Esophagus squamous epithelium (tissue), 5 donors: ENCODE measurements at regions not wholly inside any gene's neighbourhood (a gene's known extent, or its start where the extent isn't known, plus 50 kb on each side); places are given as distances from the start of the nearest gene placed in this dataset.

Source experiments
- DNase-seq: peaks from one replicate; lab custom pipeline; 2025; lab: John Stamatoyannopoulos, UW
- H3K27ac ChIP-seq, 4 donors: fragments of 200-600 bp; sonication (generic); one replicate each; pipeline ENCODE4 v1.5.1; 2016 to 2019; ENCODE audit warnings: mild to moderate bottlenecking in 1 of 4
- H3K27me3 ChIP-seq, 4 donors: fragments of 200-600 bp; sonication (generic); 1 replicate in 3 of 4; 2 replicates in 1 of 4; pipeline versions ENCODE4 v1.5.1 to v1.6.0; 2017 to 2021; ENCODE audit warnings: antibody characterized with exemption in 1 of 4
- H3K36me3 ChIP-seq, 3 donors: fragments of 200-600 bp; sonication (generic); one replicate each; pipeline ENCODE4 v1.5.1; 2016 to 2019
- H3K4me1 ChIP-seq, 3 donors: fragments of 200-600 bp; sonication (generic); one replicate each; pipeline ENCODE4 v1.5.1; 2017 to 2019
- H3K4me3 ChIP-seq, 4 donors: fragments of 200-600 bp; sonication (generic); 1 replicate in 3 of 4; 2 replicates in 1 of 4; pipeline ENCODE4 v1.5.1; 2016 to 2019; ENCODE audit warnings: mild to moderate bottlenecking in 2 of 4, moderate library complexity in 1 of 4
- H3K9me3 ChIP-seq, 3 donors: fragments of 200-600 bp; sonication (generic); one replicate each; pipeline ENCODE4 v1.5.1; 2016 to 2019
- POLR2A ChIP-seq, 4 donors: fragments of 450-650 bp; IDR thresholded peaks; one replicate each; pipeline ENCODE4 v1.6.1; 2017; ENCODE audit warnings: antibody characterized with exemption in 4 of 4, mild to moderate bottlenecking in 4 of 4, moderate library complexity in 3 of 4
- WGBS, 2 donors: methylation state at CpG; one replicate each; pipeline ENCODE4 v1.1.5; 2018; 5-methylcytosine and 5-hydroxymethylcytosine counted together
- intact Hi-C: fragments of 100-400 bp; cut with DNase I; formaldehyde crosslinking; loops from one replicate; pipeline ENCODE4 v1.15.0; 2022
- TF ChIP-seq, protein P1 (sequence below), 6 experiments: fragments of 450-650 bp in 4 of 6; fragments of 200-600 bp in 2 of 6; sonication (generic) in 2 of 6; IDR thresholded peaks; one replicate each; pipeline ENCODE4 v1.5.1; 2016 to 2019; ENCODE audit warnings: antibody characterized with exemption in 6 of 6, mild to moderate bottlenecking in 4 of 6, moderate library complexity in 4 of 6
- donor health status: DM: yes; HTN: yes; CAD: no.

DNA sequence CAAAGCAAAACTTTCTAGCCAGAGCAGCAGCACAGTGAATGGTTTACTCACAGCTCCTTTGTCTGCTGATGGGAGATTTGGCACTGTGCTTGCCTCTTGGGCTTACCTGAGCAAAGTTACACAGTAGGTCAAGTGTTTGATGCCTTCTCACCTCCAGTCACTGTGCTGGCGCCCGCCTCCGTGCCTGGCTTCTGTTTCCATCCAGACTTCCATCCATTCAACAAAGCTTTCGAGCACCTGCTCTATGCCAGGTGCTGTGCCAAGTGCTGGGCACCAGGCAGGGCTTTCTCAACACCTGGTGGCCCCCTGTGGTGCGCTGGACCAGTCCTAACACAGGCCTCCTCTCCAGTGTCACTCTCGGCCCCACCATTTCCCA lies 199.2 kb upstream of the EEA1 start:
- 58 to 68% methylated on average over 6 of the region's 6 CpGs for WGBS, 2 donors
- TF ChIP-seq, protein P1, sequence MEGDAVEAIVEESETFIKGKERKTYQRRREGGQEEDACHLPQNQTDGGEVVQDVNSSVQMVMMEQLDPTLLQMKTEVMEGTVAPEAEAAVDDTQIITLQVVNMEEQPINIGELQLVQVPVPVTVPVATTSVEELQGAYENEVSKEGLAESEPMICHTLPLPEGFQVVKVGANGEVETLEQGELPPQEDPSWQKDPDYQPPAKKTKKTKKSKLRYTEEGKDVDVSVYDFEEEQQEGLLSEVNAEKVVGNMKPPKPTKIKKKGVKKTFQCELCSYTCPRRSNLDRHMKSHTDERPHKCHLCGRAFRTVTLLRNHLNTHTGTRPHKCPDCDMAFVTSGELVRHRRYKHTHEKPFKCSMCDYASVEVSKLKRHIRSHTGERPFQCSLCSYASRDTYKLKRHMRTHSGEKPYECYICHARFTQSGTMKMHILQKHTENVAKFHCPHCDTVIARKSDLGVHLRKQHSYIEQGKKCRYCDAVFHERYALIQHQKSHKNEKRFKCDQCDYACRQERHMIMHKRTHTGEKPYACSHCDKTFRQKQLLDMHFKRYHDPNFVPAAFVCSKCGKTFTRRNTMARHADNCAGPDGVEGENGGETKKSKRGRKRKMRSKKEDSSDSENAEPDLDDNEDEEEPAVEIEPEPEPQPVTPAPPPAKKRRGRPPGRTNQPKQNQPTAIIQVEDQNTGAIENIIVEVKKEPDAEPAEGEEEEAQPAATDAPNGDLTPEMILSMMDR (IDR thresholded peaks at IDR 0.05) = no peak
- no peak for TF ChIP-seq POLR2A (IDR thresholded peaks at IDR 0.05)
- Histone ChIP-seq H3K9me3 (no peaks in the 10 kb centered on the region), H3K4me3 (no peak overlapping the region), H3K27me3 (no peaks in the 10 kb centered on the region), H3K4me1 (peaks cover 10 to 35% (median 10%) of the 10 kb centered on the region in 3 donors), H3K27ac (peak overlapping the region; percentile 7 to 71 (median 36)), H3K36me3 (no peaks in the 10 kb centered on the region)
- DNase-seq = no peak
- intact Hi-C loops = no loop called here

DNA sequence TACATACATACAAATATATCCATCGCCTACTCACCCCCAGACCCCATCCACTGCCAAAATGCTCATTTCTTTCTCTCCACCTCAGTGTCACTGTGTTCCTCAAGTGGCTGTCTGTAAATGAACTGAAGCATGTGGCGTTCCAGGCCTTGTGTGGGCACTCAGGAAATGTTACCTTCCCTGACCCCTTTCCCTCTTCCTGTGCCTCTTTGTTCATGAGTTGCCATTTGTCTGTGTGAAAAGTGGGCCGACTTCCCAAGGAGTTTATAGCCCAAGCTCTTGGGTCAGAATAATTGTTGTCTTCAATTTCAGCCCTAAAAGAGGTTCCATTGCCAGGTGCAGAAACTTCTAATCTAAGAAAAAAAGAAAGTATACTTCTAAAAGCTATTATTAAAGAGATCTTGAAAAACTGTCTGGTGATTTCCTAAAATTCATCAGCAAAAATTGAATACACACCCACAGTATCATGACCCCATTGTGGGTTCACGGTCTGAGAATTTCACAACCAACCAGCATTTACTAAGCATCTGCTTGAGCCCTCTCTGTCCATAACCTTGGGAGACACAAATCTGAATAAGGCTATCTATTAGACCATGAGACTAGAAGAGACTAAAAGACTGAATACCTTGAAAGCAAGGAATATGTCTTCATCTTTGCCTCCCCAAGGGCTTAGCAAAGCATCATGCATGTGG lies 201.4 kb upstream of the EEA1 start:
- H3K27ac ChIP-seq = no peak overlapping the region
- H3K4me1 ChIP-seq = peaks cover 8 to 34% (median 10%) of the 10 kb centered on the region in 3 donors
- no peaks in the 10 kb centered on the region for H3K27me3 ChIP-seq
- H3K4me3 ChIP-seq = no peak overlapping the region
- 77 to 78% methylated on average over 4 of the region's 4 CpGs for WGBS, 2 donors
- intact Hi-C loops = no loop called here
- DNase-seq = no peak
- H3K9me3 ChIP-seq = no peaks in the 10 kb centered on the region
- no peak for TF ChIP-seq POLR2A (IDR thresholded peaks at IDR 0.05)
- TF ChIP-seq, protein P1 (IDR thresholded peaks at IDR 0.05) = no peak
- no peaks in the 10 kb centered on the region for H3K36me3 ChIP-seq

DNA sequence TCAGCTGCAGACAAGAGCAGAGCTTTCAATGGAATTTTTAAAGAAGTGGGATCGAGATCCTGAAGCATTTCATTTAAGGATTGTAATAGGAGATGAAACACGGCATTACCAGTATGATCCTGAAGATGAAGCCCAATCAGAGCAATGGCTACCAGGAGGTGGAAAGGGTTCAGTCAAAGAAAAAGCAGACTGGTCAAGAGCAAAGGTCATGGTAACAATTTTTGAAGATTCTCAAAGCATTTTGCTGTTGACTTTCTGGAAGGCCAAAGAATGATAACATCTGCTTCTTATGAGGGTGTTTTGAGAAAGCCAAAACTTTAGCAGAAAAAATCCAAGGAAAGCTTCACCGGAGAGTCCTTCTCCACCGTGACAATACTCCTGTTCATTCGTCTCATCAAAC lies 204.3 kb upstream of the EEA1 start:
- no peak for DNase-seq
- Histone ChIP-seq H3K4me3 (no peak overlapping the region), H3K9me3 (no peaks in the 10 kb centered on the region), H3K27ac (no peak overlapping the region), H3K4me1 (peaks cover 9 to 38% (median 14%) of the 10 kb centered on the region in 3 donors), H3K27me3 (no peaks in the 10 kb centered on the region), H3K36me3 (no peaks in the 10 kb centered on the region)
- WGBS, 2 donors = 88 to 91% methylated on average over 5 of the region's 5 CpGs
- intact Hi-C loops = no loop called here
- no peak for TF ChIP-seq POLR2A (IDR thresholded peaks at IDR 0.05)
- TF ChIP-seq, protein P1 (IDR thresholded peaks at IDR 0.05) = no peak

DNA sequence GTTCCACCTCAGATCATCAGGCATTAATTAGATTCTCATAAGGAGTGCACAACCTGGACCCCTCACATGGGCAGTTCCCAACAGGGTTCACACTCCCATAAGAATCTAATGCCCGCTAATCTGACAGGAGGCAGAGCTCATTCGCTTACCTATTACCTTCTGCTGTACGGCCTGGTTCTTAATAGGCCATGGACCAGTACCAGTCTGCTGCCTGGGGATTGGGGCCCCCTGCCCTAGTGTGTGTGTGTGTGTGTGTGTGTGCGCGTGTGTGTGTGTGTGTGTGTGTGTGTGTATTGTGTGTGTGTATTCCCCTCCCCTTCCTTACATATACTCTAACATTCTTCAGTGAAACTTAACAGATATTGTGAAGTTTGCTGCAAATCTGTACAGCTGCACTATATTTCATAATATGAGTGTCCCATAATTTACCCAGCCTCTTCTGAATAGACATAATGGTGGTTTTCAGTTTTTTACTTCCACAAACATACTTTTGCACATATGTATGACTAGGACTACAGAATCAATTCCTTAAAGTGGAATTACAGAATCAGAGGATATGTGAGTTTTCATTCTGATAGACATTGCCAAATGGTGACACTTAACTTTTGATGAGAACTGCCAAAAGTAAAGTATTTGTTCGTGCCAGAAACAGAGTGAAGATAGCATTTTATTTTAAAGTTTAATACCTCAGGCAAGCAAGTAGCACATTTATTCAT lies 205.2 kb upstream of the EEA1 start:
- no peaks in the 10 kb centered on the region for H3K27me3 ChIP-seq
- intact Hi-C loops = no loop called here
- DNase-seq = no peak
- 93 to 95% methylated on average over 5 to 6 of the region's 6 CpGs for WGBS, 2 donors
- TF ChIP-seq, protein P1 (IDR thresholded peaks at IDR 0.05) = no peak
- no peak for TF ChIP-seq POLR2A (IDR thresholded peaks at IDR 0.05)
- H3K4me3 ChIP-seq = no peak overlapping the region
- H3K4me1 ChIP-seq = peaks cover 8 to 40% (median 13%) of the 10 kb centered on the region in 3 donors
- no peak overlapping the region for H3K27ac ChIP-seq
- H3K36me3 ChIP-seq = no peaks in the 10 kb centered on the region
- no peaks in the 10 kb centered on the region for H3K9me3 ChIP-seq

DNA sequence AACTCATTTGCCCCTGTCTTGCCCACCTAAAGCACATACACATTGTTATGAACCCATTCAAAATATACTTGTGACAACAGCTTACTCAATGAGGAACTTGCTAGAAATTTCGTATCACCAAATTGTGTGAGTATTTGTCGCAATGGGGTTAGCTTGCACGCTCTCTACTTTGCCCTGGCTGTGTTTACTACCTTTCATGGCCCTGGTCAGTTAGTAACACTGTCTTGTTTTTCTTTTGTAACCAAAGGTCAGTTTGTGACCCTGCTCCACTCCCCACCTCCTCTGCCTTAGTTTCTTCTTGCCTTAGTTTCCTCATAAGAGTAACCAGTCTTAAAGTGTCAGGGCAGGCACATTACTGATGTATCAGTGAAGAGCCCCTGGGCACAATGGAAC lies 205.8 kb upstream of the EEA1 start:
- Histone ChIP-seq H3K4me1 (peaks cover 11 to 46% (median 13%) of the 10 kb centered on the region in 3 donors), H3K27me3 (no peaks in the 10 kb centered on the region), H3K9me3 (no peaks in the 10 kb centered on the region), H3K27ac (no peak overlapping the region), H3K36me3 (no peaks in the 10 kb centered on the region), H3K4me3 (no peak overlapping the region)
- TF ChIP-seq POLR2A (IDR thresholded peaks at IDR 0.05) = no peak
- TF ChIP-seq, protein P1 (IDR thresholded peaks at IDR 0.05) = no peak
- intact Hi-C loops = no loop called here
- no peak for DNase-seq
- WGBS, 2 donors = 72 to 77% methylated on average over 3 of the region's 3 CpGs
